ENCODE measurements at regions not wholly inside any gene's neighbourhood (a gene's known extent, or its start where the extent isn't known, plus 50 kb on each side); places are given as distances from the start of the nearest gene placed in this dataset.

GRCh38 chr6:134455319-134455718 is 137.4 kb upstream of the SGK1 start:
- no peak for TF ChIP-seq POLR2AphosphoS5 (IDR thresholded peaks at IDR 0.05)
- TF ChIP-seq CTCF (IDR thresholded peaks at IDR 0.05) = no peak
- TF ChIP-seq POLR2A (IDR thresholded peaks at IDR 0.05) = no peak
- no peak for TF ChIP-seq EP300 (IDR thresholded peaks at IDR 0.05)
